ENCODE measurements at regions not wholly inside any gene's neighbourhood (a gene's known extent, or its start where the extent isn't known, plus 50 kb on each side); places are given as distances from the start of the nearest gene placed in this dataset.
"Not testable (repeated sequence)": the region's sequence is repeated elsewhere in the genome, so short reads cannot be mapped to it uniquely, and the experiment has no call there.

DNA sequence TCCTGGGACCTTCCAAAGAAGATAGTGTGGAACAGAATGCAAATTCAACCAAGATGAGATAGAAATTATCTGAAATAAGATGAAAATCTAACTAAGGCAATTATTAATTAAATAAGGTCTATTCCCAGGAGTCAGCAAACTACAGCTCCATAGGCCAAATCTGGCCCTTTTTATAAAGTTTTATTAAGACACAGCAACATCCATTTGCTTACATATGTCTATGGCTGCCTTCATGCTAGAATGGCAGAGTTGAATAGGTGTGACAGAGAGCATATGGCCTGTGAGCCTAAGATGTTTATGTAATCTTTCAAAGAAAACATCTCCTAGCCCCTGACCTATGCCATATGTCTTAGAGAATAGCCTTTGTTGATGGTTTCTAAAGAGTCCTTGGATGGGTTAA, 503.0 kb downstream of the EDEM1 start:
- no peak for DNase-seq

DNA sequence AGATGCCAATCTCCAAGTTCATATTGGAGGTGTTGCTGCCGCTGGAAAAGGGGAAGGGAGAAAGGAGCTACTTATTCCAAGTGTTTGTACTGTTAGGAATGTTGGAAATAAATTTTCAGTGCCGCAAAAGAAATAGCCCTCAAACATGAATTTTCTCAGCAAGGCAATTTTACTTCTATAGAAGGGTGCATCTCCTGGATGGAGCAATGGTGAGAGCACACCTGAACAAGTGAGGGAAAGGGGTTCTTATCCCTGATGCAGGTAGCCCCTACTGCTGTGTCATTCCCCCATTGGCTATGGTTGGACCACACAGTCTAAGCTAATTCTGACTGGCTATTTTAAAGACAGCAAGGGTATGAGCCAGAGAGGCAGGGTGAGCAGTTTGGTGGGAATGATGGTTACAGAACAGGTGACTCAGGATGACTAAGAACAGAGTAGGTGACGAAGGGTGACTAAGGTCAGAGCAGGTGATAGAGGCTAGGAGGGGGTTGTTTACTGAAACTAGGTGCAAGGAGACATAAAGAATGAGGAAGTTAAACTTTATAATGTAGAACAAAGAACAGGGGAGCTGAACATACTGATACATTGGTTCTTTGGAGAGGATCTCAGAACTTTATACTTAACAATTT, 503.5 kb downstream of the EDEM1 start:
- DNase-seq: no peak

DNA sequence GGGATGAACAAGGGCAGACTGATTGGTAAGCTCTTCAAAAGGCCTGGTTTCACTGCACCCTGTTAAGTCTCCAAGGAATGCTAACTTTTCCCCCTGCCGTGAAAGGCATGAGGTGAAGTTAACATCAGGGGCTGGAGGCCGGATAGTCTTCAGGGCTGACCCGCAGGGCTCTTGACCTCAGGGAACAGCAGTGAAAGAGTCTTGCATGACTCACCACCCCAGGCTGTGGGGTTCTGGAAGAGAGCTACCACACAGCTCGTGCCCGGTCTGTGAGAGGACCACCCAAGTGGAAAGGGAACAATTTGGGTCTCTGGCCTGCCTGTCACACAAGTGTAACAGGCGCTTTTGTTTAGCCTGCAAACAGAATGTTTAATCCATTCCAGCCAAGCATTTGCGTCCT, 504.9 kb downstream of the EDEM1 start:
- DNase-seq: no peak

DNA sequence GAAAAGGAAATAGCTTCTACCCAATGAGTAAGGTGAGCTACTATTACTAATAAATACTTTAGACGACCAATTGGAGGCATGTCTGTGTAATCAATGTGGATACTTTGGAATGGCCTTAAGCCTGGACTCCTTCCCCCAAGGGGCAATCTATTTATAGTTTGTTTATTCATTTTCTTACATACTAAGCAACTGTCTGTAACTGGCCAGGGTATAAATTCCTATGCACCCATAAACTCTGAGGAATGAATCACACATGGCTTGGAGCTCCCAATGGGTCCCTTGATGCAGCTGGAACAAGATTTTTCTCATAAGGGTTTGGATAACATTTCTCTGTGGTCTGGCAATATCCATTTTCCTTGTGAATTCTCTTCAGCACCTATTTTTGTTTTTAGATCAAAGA, 506.8 kb downstream of the EDEM1 start:
- no peak for DNase-seq

DNA sequence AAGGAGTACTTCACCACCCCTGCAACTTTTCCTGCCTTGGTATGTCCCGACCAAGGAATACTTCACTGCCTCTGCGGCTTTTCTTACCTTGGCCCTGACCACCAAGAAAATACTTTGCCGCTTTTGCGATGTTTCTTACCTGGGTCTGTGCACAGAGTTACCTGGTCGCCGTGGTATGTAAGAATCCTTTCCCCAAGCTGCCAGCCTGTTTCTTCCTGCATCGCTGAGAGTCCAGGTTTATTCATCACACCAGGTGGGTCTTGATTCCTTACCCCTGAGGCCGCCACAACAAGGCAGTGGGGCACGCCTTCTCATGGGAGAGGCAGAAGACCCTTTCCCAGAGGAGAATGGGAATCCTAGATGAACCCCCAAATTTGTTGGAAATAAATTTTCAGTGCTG, 511.3 kb downstream of the EDEM1 start:
- DNase-seq: no peak

DNA sequence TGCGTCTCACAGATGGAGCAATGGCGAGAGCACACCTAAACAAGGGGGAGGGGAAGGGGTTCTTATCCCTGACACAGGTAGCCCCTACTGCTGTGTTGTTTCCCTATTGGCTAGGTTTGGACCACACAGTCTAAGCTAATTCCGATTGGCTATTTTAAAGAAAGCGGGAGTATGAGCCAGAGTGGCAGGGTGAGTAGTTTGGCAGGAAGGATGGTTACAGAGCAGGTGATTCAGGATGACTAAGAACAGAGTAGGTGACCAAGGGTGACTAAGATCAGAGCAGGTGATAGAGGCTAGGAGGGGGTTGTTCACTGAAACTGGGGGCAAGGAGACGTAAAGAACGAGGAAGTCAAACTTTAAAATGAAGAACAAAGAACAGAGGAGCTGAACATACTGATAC, 511.8 kb downstream of the EDEM1 start:
- DNase-seq: no peak

DNA sequence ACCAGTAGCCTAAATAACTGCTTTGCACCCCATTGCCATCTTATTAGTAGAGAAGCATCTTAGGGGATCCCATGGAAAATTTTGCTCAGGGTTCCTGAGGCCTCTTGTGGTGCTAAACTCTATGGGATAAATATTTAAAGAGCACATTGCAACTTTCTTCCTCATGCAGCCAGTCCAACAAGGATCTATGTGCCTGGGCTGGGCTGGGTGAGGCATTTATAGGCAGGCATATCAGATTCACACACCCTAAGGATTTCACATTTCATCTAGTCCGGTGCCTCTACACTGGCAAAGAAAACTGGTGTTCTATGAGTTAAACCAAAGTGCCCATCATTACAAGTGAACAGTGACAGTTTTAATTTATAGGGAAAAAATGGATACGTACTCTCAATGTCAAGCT, 512.3 kb downstream of the EDEM1 start:
- no peak for DNase-seq

DNA sequence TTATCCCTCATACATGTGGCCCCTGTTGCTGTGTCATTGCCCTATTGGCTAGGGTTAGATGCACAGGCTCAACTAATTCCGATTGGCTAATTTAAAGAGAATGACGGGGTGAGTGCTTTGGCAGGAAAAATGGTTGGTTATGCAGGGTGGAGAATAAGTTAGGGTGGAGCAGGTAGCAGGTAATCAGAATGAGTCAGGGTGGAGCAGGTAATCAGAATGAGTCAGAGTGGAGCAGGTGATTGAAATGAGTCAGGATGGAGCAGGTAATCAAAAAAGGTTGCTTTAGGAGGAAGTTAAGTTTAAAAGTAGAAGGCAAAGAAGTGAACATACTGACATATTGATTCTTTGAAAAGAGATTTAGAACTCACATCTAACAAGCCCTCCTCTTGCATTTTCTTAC, 513.5 kb downstream of the EDEM1 start:
- not testable (repeated sequence) for DNase-seq

DNA sequence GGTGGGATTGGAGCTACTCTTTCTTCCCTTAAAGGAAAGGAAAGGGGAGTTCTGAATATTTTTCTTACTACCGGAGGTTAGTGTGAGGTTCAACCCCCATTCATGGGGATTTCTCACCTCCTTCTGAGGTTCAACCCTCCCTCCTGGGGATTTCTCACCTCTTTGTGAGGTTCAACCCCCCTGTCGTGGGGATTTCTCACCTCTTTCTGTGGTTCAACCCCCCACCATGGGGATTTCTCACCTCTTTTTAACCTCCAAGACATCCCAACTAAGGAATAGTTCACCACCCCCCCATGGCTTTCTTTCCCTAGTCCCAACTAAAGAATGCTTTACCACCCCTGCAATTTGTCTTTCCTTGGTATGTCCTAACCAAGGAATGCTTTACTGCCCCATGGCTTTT, 520.3 kb downstream of the EDEM1 start:
- no peak for DNase-seq

DNA sequence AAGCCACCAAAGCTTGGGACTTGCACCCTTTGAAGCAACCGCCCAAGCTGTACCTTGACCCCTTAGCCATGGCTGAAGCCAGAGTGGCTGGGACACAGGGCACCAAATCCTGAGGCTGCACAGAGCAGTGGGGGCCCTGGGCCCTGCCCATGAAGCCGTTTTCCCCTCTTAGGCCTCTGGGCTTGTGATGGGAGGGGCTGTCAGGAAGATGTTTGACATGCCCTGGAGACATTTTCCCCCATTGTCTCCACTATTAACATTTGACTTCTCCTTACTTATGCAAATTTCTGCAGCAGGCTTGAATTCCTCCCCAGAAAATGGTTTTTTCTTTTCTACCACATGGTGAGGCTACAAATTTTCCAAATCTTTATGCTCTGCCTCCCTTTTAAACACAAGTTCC, 522.2 kb downstream of the EDEM1 start:
- DNase-seq: no peak

DNA sequence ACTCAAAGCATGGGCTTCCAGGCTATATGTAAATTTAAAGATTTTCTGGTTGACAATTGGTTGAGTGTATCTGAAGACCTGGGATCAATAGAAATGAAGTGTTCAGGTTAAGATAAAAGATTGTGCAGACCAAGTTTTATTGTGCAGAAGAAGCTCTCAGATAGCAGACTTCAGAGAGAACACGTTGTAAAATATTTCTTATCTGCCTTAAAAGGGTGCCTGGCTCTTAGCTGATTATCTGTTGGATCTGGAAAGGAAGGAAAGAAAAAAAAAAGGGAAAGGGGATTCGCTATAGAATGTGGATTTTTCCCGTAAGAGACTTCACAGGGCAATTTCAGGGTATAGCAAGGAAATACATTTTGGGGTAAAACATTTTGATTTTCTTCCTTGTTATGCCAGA, 523.2 kb downstream of the EDEM1 start:
- DNase-seq: no peak

DNA sequence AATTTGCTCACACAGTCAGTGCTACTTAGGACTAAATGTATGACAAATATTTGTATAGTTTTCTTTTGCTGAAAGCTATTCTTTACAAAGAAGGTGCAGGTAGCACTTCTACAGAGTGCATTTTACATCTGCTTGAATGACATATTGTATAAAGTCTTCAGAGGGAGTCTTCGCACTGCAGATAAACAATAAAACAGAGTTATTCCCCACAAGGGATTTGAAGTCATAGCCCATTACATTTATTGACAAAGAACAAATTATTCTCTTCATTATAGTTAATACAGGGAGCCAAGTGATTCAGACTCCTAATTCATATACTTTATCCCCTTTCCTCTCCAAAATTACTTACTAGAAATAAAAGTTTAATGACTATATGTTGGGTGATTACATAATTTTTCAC, 529.7 kb downstream of the EDEM1 start:
- no peak for DNase-seq

DNA sequence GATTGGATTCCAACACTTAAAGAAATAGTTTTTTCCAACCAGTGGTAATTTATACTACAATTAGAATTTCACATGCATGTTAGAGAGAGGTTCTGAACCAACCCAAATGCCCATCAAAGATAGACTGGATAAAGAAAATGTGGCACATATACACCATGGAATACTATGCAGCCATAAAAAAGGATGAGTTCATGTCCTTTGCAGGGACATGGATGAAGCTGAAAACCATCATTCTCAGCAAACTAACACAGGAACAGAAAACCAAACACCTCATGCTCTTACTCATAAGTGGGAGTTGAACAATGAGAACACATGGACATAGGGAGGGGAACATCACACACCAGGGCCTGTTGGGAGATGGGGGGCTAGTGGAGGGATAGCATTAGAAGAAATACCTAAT, 532.2 kb downstream of the EDEM1 start:
- not testable (repeated sequence) for DNase-seq

DNA sequence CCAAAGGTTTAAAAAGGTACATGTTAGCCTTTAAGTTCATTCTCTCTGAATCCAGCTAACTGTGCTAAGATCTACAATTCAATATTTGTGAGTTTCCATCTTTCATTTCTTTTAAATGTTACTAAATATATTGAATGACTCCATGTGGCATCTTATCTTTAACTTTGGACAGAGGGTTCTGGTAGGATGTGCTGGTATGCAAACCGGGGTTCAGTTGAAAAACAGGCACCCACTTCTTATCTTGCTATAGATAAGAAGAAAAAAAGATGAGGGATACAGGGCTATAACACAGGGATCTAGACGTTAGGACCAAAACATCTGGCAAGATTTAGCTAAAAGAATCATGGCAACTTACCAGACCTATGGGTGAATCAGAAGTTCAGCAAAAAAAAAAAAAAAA, 538.3 kb downstream of the EDEM1 start:
- DNase-seq: no peak

DNA sequence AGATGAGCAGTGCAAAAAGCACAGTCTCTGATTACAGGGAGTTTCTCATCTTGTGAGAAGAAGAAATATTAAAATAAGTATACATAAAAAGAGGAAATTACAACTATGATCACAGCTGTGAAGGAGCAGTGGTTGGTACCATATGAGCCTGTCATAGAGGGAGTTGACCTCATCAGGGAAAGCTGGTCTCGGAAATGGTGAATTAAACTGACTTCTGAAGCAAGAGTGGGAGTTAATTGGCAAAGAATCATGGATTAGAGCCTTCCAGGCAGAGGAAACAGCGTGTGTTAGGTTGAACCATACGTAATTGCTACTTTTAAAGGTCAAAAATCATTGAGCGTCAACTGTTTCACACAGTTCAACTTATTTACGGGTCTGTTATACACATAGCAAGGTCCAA, 539.1 kb downstream of the EDEM1 start:
- DNase-seq: no peak

DNA sequence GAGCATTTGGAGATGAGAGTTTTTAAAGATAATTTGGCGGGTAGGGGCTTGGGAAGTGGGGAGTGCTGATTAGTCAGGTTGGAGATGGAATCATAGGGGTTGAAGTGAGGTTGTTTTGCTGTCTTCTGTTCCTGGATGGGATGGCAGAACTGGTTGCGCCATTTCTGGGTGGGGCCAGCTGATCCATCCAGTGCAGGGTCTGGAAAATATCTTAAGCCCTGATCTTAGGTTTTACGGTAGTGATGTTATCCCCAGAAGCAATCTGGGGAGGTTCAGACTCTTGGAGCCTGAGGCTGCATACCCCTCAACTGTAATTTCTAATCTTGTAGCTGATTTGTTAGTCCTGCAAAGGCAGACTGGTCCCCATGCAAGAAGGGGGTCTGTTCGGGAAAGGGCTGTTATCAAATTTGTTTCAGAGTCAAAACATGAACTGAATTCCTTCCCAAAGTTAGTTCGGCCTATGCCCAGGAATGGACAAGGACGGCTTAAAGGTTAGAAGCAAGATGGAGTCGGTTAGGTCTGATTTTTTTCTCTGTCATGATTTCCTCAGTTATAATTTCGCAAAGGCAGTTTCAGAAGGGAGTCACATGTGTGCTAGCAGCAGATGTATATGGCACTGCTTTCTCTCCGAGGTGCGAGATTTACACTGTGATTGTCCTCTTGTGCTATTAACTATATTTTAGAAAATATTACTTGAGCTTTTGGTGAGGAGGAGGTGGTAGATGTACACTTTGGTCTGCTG, 540.4 kb downstream of the EDEM1 start:
- DNase-seq: no peak

DNA sequence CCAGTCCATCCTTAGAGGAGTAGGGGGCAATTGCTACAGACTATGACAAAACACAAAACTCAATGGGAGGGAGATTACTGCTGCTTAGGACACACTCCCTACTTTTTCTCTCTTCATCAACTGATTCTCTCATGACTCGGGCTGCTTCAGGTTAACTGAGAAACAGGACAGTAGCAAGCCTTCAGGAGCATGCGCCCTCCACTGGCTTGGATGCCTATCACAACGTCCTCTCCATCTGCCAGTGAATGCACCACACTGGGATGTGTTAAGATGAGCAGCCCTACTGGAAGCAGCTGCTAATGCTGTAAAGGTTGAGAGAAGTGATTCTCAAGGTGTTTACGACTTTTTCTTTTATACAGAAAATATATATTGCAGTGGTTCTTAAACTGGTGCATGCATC, 542.3 kb downstream of the EDEM1 start:
- no peak for DNase-seq

DNA sequence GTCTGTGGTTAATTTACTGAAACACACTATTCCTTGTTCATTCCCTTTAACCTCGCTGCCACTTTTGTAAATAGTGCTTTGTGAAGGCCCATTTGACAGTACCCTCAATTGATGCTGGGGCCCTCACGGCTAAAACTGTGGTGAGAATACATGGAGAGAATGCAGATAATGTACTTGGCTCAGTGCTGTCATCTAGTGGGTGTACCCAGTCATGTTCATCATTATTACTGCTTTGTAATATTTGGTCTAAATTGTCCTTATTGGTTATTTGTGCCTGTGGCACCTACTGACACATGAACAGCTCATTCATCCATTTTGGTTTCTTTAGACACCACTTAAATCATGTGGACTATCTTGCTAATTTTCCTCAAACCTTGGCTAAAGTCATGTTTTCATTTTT, 543.6 kb downstream of the EDEM1 start:
- no peak for DNase-seq

DNA sequence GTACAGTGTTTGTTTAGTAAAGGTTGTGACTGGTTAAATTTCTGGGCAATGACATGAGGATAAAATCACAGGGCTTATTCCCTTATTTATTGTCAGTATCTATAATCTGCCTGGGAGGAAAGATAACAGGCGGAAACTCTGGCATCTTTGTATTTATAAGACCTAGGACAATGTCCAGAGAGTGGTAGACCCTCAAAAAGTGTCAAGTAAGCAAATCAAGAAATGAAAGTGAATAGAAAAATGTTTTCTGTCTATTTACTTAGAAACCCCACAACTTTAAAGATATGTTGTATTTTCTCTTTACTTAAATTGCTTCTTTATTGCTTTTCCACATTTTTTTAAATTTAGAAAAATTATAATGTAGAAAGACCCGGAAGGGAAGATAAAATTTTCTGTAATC, 544.6 kb downstream of the EDEM1 start:
- DNase-seq: no peak

DNA sequence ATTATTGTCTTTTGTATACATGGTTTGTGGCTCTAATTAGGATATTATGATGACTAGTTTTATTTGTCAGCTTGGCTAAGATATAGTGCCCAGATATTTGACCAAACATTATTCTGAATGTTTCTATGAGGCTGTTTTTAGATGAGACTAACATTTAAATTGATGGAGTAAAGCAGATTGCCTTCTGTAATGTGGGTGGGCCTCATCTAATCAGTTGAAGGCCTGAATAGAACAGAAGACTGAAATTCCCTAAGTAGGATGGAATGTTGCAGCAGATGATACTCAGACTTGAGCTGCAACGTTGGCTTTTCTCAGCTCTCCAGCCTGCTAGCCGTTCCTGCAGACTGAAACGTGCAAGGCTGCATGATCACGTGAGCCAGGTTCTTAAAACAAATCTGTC, 546.5 kb downstream of the EDEM1 start:
- DNase-seq: no peak

DNA sequence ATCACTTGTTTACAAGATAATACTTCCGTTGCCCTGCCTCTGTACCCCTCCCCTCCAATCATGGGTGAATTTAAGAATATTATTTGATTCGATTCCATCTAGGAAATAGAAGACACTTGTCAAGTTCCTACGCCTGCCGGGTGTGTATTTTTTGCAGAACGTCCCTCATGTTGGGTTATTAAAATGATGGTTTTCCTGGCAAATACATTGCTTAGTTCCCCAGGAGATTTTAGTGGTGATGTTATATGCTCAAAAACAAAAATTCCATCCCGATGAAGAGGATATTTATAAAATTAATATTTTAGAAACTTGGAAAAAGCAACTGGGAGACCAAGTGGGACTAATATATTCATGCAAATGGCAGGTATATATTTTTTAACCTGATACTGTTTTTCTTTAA, 548.4 kb downstream of the EDEM1 start:
- DNase-seq: no peak

DNA sequence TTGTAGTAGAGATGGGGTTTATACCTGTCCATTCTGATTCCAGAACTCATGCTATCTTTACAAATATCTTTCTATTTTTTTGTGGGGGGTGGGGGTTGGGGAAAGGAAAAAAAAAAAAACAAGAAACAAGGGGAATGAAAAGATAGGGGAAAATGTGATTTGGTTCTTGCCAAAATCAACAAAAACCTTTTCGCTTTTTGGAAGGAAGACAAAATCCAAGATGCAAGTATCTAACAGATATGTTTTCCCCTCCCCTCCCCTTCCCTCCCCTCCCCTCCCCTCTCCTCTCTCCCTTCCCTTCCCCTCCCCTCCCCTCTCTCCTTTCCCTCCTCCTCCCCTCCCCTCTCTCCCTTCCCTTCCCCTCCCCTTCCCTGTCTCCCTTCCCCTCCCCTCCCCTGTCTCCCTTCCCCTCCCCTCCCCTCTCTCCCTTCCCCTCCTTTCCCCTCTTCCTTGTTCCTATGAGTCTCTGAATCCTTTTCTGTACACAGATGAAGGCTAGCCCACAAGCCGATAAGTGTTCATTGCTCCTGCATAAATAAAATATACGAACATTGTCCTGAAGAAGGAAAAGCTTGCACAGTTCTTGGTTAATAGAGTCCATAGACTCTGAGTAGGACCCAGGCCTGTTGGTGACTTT, 551.9 kb downstream of the EDEM1 start:
- DNase-seq: no peak

DNA sequence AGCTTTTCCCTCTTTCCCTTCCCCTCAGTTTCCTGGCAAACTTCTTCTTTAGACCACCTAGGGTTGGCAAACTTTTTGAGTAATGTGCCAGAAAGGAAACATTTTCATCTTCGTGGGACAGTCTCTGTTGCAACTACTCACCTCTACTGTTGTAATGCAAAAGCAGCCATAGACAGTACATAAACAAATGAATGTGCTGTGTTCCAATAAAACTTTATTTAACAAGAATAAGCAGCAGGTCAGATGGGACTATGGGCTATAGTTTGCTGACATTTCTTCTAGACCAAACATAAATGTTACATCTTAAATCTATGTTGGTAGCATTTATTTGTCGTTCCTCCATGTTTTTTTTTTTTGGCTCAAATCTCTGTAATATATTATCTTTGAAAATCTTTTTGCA, 552.4 kb downstream of the EDEM1 start:
- DNase-seq: no peak

Measured in hypothalamus (tissue), 51 donors.